GM12865 (cell line): ENCODE measurements at regions not wholly inside any gene's neighbourhood (a gene's known extent, or its start where the extent isn't known, plus 50 kb on each side); places are given as distances from the start of the nearest gene placed in this dataset.

ENCODE experiments used
- DNase-seq: peaks from one replicate; pipeline ENCODE4 v3.0.0; 2010; ENCODE audit warnings: low read depth
- H3K4me3 ChIP-seq: 2 replicates; pipeline ENCODE4 v1.5.1; 2011; ENCODE audit warnings: mild to moderate bottlenecking, low read depth, low read length, control low read depth
- TF ChIP-seq, protein P1 (sequence below): IDR thresholded peaks from 2 replicates; pipeline ENCODE4 v1.5.1; 2011; ENCODE audit warnings: low read length, control low read depth, low read depth, inconsistent platforms; ENCODE audit not compliant: insufficient read depth; ENCODE audit errors: missing control alignments

DNA sequence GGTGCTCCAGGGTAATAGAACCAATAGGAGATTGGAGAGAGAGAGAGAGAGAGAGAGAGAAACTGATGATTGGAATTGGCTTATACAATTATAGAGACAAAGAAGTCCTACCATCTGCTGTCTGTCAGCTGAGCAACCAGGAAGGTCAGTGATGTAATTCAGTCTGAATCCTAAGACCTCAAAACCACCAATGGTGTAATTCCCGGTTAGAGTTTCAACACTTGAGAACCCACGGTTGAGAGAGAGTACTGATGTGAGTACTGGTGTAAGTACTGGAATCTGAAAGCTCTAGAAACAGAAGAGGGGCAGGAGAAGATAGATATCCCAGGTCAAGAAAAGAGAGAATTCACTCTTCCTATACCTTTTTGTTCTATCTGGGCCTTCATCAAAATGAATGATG lies 775.8 kb downstream of the EFNA5 start:
- TF ChIP-seq, protein P1, sequence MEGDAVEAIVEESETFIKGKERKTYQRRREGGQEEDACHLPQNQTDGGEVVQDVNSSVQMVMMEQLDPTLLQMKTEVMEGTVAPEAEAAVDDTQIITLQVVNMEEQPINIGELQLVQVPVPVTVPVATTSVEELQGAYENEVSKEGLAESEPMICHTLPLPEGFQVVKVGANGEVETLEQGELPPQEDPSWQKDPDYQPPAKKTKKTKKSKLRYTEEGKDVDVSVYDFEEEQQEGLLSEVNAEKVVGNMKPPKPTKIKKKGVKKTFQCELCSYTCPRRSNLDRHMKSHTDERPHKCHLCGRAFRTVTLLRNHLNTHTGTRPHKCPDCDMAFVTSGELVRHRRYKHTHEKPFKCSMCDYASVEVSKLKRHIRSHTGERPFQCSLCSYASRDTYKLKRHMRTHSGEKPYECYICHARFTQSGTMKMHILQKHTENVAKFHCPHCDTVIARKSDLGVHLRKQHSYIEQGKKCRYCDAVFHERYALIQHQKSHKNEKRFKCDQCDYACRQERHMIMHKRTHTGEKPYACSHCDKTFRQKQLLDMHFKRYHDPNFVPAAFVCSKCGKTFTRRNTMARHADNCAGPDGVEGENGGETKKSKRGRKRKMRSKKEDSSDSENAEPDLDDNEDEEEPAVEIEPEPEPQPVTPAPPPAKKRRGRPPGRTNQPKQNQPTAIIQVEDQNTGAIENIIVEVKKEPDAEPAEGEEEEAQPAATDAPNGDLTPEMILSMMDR: no peak
- H3K4me3 ChIP-seq: no peak overlapping the region
- DNase-seq: no peak

DNA sequence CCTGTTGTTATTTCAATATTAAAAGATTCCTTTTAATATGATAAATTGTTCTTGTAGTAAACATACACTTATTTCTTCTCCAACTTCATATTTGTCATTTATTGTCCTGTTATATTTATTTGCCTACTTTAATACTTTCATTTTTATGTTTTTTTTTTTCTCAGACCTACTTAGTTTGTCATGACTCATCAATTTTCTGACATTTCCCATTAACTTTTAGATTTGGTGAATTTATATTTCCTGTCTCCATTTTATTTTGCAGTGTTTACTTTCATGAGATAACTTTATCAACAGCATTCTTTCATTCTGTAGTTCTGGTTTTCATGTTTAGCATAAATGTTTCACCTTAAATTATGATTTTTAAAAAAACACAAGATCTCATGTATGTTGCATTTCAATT lies 788.7 kb downstream of the EFNA5 start:
- DNase-seq: no peak
- TF ChIP-seq, protein P1: no peak

DNA sequence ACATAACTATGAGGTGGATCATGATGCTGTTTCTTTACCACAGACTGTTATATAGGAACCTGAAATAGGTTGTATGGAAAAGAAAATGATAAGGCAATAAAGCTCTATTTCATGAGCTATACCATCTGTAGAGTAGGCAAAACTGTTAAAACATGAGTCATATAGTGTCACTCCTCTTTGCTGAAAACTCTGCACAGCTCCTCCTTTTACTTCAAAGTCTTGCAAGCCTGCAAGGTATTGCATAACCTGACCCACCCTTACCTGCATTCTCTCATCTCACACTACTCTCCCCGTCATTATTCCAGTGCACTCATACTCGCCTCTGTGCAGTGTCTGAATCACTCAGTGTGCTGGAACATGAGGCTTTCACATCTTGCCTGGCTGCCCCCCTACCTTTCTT lies 790.1 kb downstream of the EFNA5 start:
- no peak overlapping the region for H3K4me3 ChIP-seq
- TF ChIP-seq, protein P1: no peak
- DNase-seq: no peak

More for the DNA sequence above, 788.7 kb downstream of the EFNA5 start:
- no peak overlapping the region for H3K4me3 ChIP-seq

DNA sequence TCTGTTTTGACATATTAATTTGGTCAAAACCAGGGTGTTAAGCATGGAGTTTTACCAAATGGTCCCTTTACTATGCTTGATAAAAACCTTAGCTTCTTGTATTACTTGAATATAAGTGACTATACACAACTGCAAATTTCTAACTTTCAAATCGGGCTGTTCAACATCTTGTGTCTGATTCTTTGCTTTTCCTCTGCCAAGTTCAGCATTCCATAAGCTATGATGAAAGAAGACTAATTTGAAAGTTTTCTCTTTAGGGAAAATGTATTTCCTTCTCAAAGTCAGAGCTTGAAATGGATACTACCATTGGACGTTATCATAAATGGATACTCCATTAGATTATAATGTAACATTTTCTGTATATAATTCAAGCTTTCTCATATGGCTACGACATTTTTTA lies 792.9 kb downstream of the EFNA5 start:
- TF ChIP-seq, protein P1: no peak
- no peak for DNase-seq

DNA sequence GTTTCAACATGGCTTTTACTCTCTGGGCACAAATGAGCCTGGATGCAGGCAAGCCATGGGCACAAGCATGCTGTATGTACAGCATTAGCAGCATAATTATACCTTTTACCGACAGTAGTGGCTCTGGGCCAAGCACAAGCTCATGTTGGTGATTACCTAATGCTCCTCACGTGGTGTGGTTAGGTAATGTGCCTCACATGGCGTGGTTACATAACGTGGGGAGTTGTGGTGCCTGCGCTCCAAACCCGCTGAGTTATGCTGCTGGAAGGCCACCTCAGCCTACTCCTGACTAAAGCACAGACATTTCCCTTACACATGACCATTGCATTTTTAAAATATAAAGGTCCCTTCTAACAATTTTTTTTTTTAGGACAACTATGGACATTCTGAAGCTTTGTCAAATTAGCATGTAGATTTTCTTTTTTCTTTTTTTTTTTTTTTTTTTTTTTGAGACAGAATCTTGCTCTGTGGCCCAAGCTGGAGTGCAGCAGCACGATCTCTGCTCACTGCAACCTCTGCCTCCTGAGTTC lies 794.0 kb downstream of the EFNA5 start:
- DNase-seq: peak; percentile 40
- no peak overlapping the region for H3K4me3 ChIP-seq
- TF ChIP-seq, protein P1: no peak

More for the DNA sequence above, 792.9 kb downstream of the EFNA5 start:
- H3K4me3 ChIP-seq: no peak overlapping the region

DNA sequence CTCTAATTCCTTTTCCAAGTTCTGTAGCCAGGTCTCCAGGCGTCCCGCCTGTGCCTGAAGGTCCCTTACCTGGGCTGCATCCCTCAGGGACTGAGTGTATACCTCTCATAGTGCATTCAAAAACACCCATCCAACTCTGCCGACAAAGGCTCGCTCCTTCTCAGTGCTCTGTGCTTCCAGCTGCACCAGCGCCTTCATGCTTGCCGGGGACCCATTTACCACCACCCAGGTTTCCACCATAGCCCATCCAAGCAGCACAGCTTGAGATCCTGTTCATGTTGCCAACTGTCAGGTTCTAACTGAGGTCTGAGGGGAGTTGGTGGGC lies 794.5 kb downstream of the EFNA5 start:
- TF ChIP-seq, protein P1: no peak
- no peak for DNase-seq
- no peak overlapping the region for H3K4me3 ChIP-seq

DNA sequence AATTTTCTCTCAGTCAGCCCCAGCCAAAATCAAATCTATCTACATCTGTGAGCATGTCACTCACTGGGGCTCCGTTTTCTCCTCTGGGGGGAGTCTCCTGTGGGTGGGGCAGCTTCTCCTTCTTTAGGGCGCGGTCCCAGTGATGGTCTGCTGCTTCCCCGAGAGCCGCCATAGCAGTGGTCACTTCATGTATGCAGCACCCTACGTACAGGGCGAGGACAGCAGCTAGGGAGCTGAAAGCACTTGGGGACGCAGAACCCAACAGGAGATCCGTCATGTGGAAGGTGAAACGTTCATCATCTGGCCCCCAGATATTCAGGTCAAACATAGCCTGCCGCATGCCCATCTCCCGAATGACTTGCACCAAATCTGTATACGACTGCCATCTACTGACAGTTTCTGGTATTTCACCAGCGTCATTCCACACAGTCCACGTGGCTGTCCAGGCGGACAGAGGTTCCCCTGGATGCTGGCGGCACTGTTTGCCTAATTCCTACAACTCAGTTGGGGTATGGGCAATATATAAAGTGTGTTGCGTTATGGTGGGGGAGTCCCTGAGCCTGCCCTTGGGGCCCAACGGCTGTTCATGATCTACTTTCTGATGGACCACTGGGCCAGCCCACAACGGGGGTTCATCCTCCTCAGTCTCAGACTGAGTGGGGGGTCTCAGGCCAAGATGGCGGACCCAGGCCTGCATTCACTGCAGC lies 795.0 kb downstream of the EFNA5 start:
- TF ChIP-seq, protein P1: peak; percentile 39
- peak; percentile 66 for DNase-seq
- no peak overlapping the region for H3K4me3 ChIP-seq
